Epithelial cell of proximal tubule (primary cell): ENCODE measurements at regions not wholly inside any gene's neighbourhood (a gene's known extent, or its start where the extent isn't known, plus 50 kb on each side); places are given as distances from the start of the nearest gene placed in this dataset.

Experiments
- DNase-seq: peaks from one replicate; pipeline ENCODE4 v3.0.0-alpha.2; 2011; ENCODE audit warnings: low read depth
- H3K4me3 ChIP-seq: 2 replicates; pipeline ENCODE4 v1.5.1; 2011; ENCODE audit warnings: low read depth, mild to moderate bottlenecking, low read length
- CTCF ChIP-seq: conservative IDR thresholded peaks from 2 replicates; pipeline ENCODE4 v1.5.1; 2012; ENCODE audit warnings: low read depth, mild to moderate bottlenecking, low read length

DNA sequence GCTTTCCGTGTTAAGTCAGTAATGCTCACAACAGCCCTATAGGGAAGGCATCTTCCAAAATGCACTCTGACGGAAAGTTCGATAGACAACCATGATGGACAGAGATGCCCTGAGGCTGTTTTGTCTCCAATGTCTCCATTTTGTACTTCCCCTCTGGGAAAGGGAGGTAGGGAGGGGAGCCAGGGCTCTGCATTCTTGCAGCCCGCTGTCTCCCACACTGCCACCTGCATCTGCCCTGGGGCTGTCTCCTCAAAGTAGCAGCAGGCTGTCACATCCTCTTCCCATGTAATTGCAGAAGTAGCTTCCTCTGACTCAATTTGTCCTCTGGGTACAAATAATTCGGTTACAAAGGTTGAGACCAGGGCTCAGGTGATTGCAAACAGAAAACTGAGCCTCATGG is 131.4 kb downstream of the GPAM start:
- no peak overlapping the region for H3K4me3 ChIP-seq
- no peak for DNase-seq
- TF ChIP-seq CTCF, result no peak

DNA sequence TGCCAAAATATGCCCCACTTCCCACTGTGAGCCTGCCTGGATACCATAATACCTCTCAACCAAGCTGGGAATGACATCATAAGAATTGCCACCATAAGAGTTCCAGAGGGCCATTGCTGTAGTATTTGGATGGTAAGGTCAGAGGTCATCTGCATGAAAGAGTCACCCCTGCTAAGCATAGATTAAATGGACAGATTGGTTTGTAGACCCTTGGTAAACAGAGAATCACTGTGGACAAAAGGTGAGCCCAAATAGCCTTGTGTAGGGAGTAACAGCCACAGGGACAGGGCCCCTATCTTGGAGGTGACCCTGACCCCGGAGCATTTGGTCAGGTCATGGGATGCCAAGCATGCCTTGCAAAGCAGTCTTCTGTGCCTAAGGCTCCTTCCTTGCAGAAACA is 129.7 kb downstream of the GPAM start:
- no peak overlapping the region for H3K4me3 ChIP-seq
- DNase-seq, result no peak
- no peak for TF ChIP-seq CTCF

DNA sequence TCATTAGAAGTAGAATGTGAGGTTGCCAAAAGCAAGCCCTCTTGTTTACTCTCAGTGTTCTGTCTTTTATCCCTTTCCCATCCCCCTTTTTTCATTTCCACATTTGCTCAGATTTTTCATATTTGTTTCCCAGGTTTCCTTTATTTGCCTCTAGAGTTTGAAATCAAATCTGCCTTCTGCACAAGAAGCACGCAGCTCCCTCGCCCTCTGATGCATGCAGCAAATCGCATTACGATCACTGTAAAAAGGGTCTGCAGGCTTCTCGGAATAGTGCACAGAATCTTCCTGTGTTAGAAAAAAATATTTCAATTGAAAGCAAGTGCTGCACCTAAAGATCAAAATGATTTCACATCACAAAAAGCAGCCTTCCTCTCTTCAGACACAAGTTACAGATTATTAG is 129.0 kb downstream of the GPAM start:
- no peak for TF ChIP-seq CTCF
- H3K4me3 ChIP-seq, result no peak overlapping the region
- DNase-seq, result no peak

- DNase-seq, result no peak
- no peak for TF ChIP-seq CTCF
- H3K4me3 ChIP-seq, result no peak overlapping the region
These were observed 126.5 kb downstream of the GPAM start for GRCh38 chr10:112057072-112057471.

DNA sequence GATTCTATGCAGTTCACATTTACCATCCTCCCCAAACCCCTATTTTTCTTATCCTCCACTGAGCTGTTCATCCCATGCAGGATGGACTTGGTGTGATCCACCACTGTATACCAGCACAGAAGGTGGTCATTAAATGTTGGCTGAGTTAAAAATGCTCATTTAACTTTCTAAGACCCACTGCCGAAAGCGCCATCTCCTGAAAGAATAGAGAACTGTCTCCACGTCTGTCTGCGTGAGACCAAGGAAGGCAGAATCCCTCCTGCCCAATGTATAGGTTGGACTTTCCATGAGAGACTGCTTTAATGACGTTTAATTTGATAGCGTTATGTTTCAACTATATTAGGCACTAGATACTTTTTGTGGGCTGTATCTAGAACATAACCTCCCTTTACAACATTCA is 124.3 kb downstream of the GPAM start:
- TF ChIP-seq CTCF, result no peak
- H3K4me3 ChIP-seq, result no peak overlapping the region
- DNase-seq, result no peak

GRCh38 chr10:112071596-112072133 is 111.9 kb downstream of the GPAM start:
- no peak overlapping the region for H3K4me3 ChIP-seq
- TF ChIP-seq CTCF, result no peak
- no peak for DNase-seq

DNA sequence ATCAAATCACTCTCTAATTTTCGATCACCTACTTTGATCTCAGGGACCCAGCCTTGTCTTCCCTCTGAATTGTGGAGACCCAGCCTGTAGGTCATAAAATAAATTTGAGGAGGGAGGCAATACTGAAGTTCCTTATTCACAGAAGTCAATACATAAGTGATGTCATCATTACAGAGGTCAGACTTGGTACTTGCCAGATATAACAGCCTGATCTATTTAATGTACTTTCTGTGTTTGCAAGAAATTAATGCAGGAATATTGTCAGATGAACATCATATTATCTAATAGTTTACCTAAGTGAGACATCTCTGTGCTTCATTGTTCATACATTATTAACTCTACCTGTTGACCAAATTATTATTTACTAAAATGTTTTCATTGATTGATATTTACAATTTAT is 105.6 kb downstream of the GPAM start:
- no peak for DNase-seq
- no peak for TF ChIP-seq CTCF
- H3K4me3 ChIP-seq, result no peak overlapping the region
